ENCODE measurements at regions not wholly inside any gene's neighbourhood (a gene's known extent, or its start where the extent isn't known, plus 50 kb on each side); places are given as distances from the start of the nearest gene placed in this dataset.

- no peak for DNase-seq
- Histone ChIP-seq H3K4me3 (ENCODE audit: low read depth in 1 of 2, low read length in 2 of 2) (no peak overlapping the region), H3K9ac (ENCODE audit: low read depth, low read length) (no peak overlapping the region), H3K36me3 (ENCODE audit: insufficient read depth, low read length) (no peaks in the 10 kb centered on the region), H3K4me2 (ENCODE audit: insufficient read depth, low read length) (no peak overlapping the region), H3K4me1 (ENCODE audit: insufficient read depth, low read length) (no peaks in the 10 kb centered on the region), H3K9me3 (ENCODE audit: insufficient read depth, low read length, severe bottlenecking) (no peaks in the 10 kb centered on the region), H3K27ac (ENCODE audit: low read length) (no peak overlapping the region), H4K20me1 (ENCODE audit: insufficient read depth, low read length) (no peaks in the 10 kb centered on the region), H2AFZ (ENCODE audit: low read depth, low read length) (no peak overlapping the region), H3K27me3 (ENCODE audit: insufficient read depth, low read length, poor library complexity) (no peaks in the 10 kb centered on the region), H3K79me2 (ENCODE audit: insufficient read depth, low read length) (no peaks in the 10 kb centered on the region)
- TF ChIP-seq EZH2 (IDR thresholded peaks at IDR 0.05; ENCODE audit: borderline replicate concordance, low read depth, low read length, severe bottlenecking): no peak
- no peak for TF ChIP-seq CTCF (IDR thresholded peaks at IDR 0.05; ENCODE audit: borderline replicate concordance, extremely low read depth, low read length, poor library complexity, severe bottlenecking)
- ATAC-seq (ENCODE audit: insufficient read depth, low read depth): no peak
Observed at GRCh38 chr2:14387332-14387731, 245.2 kb upstream of the LRATD1 start.

- Histone ChIP-seq H3K4me2 (ENCODE audit: insufficient read depth, low read length) (no peak overlapping the region), H3K79me2 (ENCODE audit: insufficient read depth, low read length) (no peaks in the 10 kb centered on the region), H3K36me3 (ENCODE audit: insufficient read depth, low read length) (no peaks in the 10 kb centered on the region), H3K4me3 (ENCODE audit: low read depth in 1 of 2, low read length in 2 of 2) (no peak overlapping the region), H3K27ac (ENCODE audit: low read length) (no peak overlapping the region), H2AFZ (ENCODE audit: low read depth, low read length) (no peak overlapping the region), H4K20me1 (ENCODE audit: insufficient read depth, low read length) (no peaks in the 10 kb centered on the region), H3K9me3 (ENCODE audit: insufficient read depth, low read length, severe bottlenecking) (no peaks in the 10 kb centered on the region), H3K9ac (ENCODE audit: low read depth, low read length) (no peak overlapping the region), H3K4me1 (ENCODE audit: insufficient read depth, low read length) (no peaks in the 10 kb centered on the region), H3K27me3 (ENCODE audit: insufficient read depth, low read length, poor library complexity) (no peaks in the 10 kb centered on the region)
- ATAC-seq (ENCODE audit: insufficient read depth, low read depth): no peak
- TF ChIP-seq EZH2 (IDR thresholded peaks at IDR 0.05; ENCODE audit: borderline replicate concordance, low read depth, low read length, severe bottlenecking): no peak
- no peak for TF ChIP-seq CTCF (IDR thresholded peaks at IDR 0.05; ENCODE audit: borderline replicate concordance, extremely low read depth, low read length, poor library complexity, severe bottlenecking)
- no peak for DNase-seq
Observed at GRCh38 chr2:14388724-14389123, 243.8 kb upstream of the LRATD1 start.

GRCh38 chr2:14396533-14397083 is 235.9 kb upstream of the LRATD1 start:
- no peaks in the 10 kb centered on the region for H3K27me3 ChIP-seq (ENCODE audit: insufficient read depth, low read length, poor library complexity)
- no peak overlapping the region for H3K4me3 ChIP-seq (ENCODE audit: low read depth in 1 of 2, low read length in 2 of 2)
- no peak overlapping the region for H3K9ac ChIP-seq (ENCODE audit: low read depth, low read length)
- no peak overlapping the region for H2AFZ ChIP-seq (ENCODE audit: low read depth, low read length)
- ATAC-seq (ENCODE audit: insufficient read depth, low read depth) (no peak), DNase-seq (no peak)
- no peak overlapping the region for H3K4me2 ChIP-seq (ENCODE audit: insufficient read depth, low read length)
- H3K36me3 ChIP-seq (ENCODE audit: insufficient read depth, low read length): no peaks in the 10 kb centered on the region
- TF ChIP-seq CTCF (IDR thresholded peaks at IDR 0.05; ENCODE audit: borderline replicate concordance, extremely low read depth, low read length, poor library complexity, severe bottlenecking) (no peak), EZH2 (IDR thresholded peaks at IDR 0.05; ENCODE audit: borderline replicate concordance, low read depth, low read length, severe bottlenecking) (no peak)
- H3K27ac ChIP-seq (ENCODE audit: low read length): no peak overlapping the region
- H3K9me3 ChIP-seq (ENCODE audit: insufficient read depth, low read length, severe bottlenecking): no peaks in the 10 kb centered on the region
- H3K79me2 ChIP-seq (ENCODE audit: insufficient read depth, low read length): no peaks in the 10 kb centered on the region
- no peaks in the 10 kb centered on the region for H3K4me1 ChIP-seq (ENCODE audit: insufficient read depth, low read length)
- H4K20me1 ChIP-seq (ENCODE audit: insufficient read depth, low read length): no peaks in the 10 kb centered on the region

- TF ChIP-seq CTCF (IDR thresholded peaks at IDR 0.05; ENCODE audit: borderline replicate concordance, extremely low read depth, low read length, poor library complexity, severe bottlenecking): no peak
- no peak for TF ChIP-seq EZH2 (IDR thresholded peaks at IDR 0.05; ENCODE audit: borderline replicate concordance, low read depth, low read length, severe bottlenecking)
- DNase-seq: no peak
Observed at GRCh38 chr2:14398641-14399040, 233.9 kb upstream of the LRATD1 start.

More at GRCh38 chr2:14398641-14399040, 233.9 kb upstream of the LRATD1 start:
- Histone ChIP-seq H3K9me3 (ENCODE audit: insufficient read depth, low read length, severe bottlenecking) (no peaks in the 10 kb centered on the region), H3K4me1 (ENCODE audit: insufficient read depth, low read length) (no peaks in the 10 kb centered on the region), H3K36me3 (ENCODE audit: insufficient read depth, low read length) (no peaks in the 10 kb centered on the region), H2AFZ (ENCODE audit: low read depth, low read length) (no peak overlapping the region), H3K9ac (ENCODE audit: low read depth, low read length) (no peak overlapping the region), H3K27ac (ENCODE audit: low read length) (no peak overlapping the region), H4K20me1 (ENCODE audit: insufficient read depth, low read length) (no peaks in the 10 kb centered on the region), H3K4me3 (ENCODE audit: low read depth in 1 of 2, low read length in 2 of 2) (no peak overlapping the region), H3K79me2 (ENCODE audit: insufficient read depth, low read length) (no peaks in the 10 kb centered on the region), H3K4me2 (ENCODE audit: insufficient read depth, low read length) (no peak overlapping the region), H3K27me3 (ENCODE audit: insufficient read depth, low read length, poor library complexity) (no peaks in the 10 kb centered on the region)
- ATAC-seq (ENCODE audit: insufficient read depth, low read depth): no peak
